Duodenal mucosa (tissue), 2 donors: ENCODE measurements at regions not wholly inside any gene's neighbourhood (a gene's known extent, or its start where the extent isn't known, plus 50 kb on each side); places are given as distances from the start of the nearest gene placed in this dataset.
"Not testable (repeated sequence)": the region's sequence is repeated elsewhere in the genome, so short reads cannot be mapped to it uniquely, and the experiment has no call there.

Experiments
- H3K27ac ChIP-seq: one replicate; pipeline ENCODE4 v1.7.0; 2013; ENCODE audit warnings: low read depth, low read length
- H3K27me3 ChIP-seq, 2 donors: one replicate each; pipeline ENCODE4 v1.7.0; 2013; ENCODE audit warnings: low read length in 2 of 2, control low read depth in 1 of 2; ENCODE audit not compliant: insufficient read depth in 2 of 2, control insufficient read depth in 1 of 2
- H3K36me3 ChIP-seq, 2 donors: one replicate each; pipeline ENCODE4 v1.7.0; 2013; ENCODE audit warnings: low read length in 2 of 2, control low read depth in 1 of 2; ENCODE audit not compliant: insufficient read depth in 2 of 2, control insufficient read depth in 1 of 2
- H3K4me1 ChIP-seq, 2 donors: one replicate each; pipeline ENCODE4 v1.7.0; 2013; ENCODE audit warnings: low read length in 2 of 2, control low read depth in 1 of 2; ENCODE audit not compliant: insufficient read depth in 2 of 2, control insufficient read depth in 1 of 2
- H3K4me3 ChIP-seq, 2 donors: one replicate each; pipeline ENCODE4 v1.7.0; 2013; ENCODE audit warnings: low read length in 2 of 2, low read depth in 1 of 2
- H3K9ac ChIP-seq, 2 donors: one replicate each; pipeline ENCODE4 v1.7.0; 2013; ENCODE audit warnings: low read length in 2 of 2, low read depth in 1 of 2
- H3K9me3 ChIP-seq, 2 donors: one replicate each; pipeline ENCODE4 v1.7.0; 2013; ENCODE audit warnings: low read length in 2 of 2, control low read depth in 1 of 2; ENCODE audit not compliant: control insufficient read depth in 1 of 2

- no peaks in the 10 kb centered on the region for H3K9me3 ChIP-seq
- peak overlapping the region; percentile 39 to 43 for H3K9ac ChIP-seq
- no peaks in the 10 kb centered on the region for H3K36me3 ChIP-seq
- peaks cover 15 to 20% of the 10 kb centered on the region in 2 donors for H3K4me1 ChIP-seq
- no peaks in the 10 kb centered on the region for H3K27me3 ChIP-seq
- H3K4me3 ChIP-seq = no peak overlapping the region
- peak overlapping the region; percentile 70 for H3K27ac ChIP-seq
Measured at GRCh38 chr15:92801774-92802464, 98.2 kb upstream of the CHD2 start.

- H3K27ac ChIP-seq = peak overlapping the region; percentile 69
- no peaks in the 10 kb centered on the region for H3K9me3 ChIP-seq
- H3K27me3 ChIP-seq = no peaks in the 10 kb centered on the region
- peaks cover 12 to 16% of the 10 kb centered on the region in 2 donors for H3K4me1 ChIP-seq
- no peak overlapping the region for H3K9ac ChIP-seq
- H3K36me3 ChIP-seq = no peaks in the 10 kb centered on the region
- no peak overlapping the region for H3K4me3 ChIP-seq
Measured at GRCh38 chr15:92803536-92803851, 96.6 kb upstream of the CHD2 start.

- Histone ChIP-seq H3K9ac (no peak overlapping the region), H3K36me3 (no peaks in the 10 kb centered on the region), H3K4me1 (peaks cover 12 to 16% of the 10 kb centered on the region in 2 donors), H3K9me3 (no peaks in the 10 kb centered on the region), H3K27me3 (no peaks in the 10 kb centered on the region), H3K27ac (peak overlapping the region; percentile 69), H3K4me3 (no peak overlapping the region)
Measured at GRCh38 chr15:92803852-92804609, 96.1 kb upstream of the CHD2 start.

- H3K9ac ChIP-seq, H3K36me3 ChIP-seq, H3K4me3 ChIP-seq, H3K27me3 ChIP-seq, H3K9me3 ChIP-seq: not testable (repeated sequence)
- Histone ChIP-seq H3K4me1 (peaks cover 12 to 16% of the 10 kb centered on the region in 2 donors), H3K27ac (peak overlapping the region; percentile 53)
Measured at GRCh38 chr15:92804610-92804936, 95.6 kb upstream of the CHD2 start.

- Histone ChIP-seq H3K27me3 (no peaks in the 10 kb centered on the region), H3K9ac (no peak overlapping the region), H3K4me1 (peaks cover 15 to 17% of the 10 kb centered on the region in 2 donors), H3K9me3 (no peaks in the 10 kb centered on the region), H3K36me3 (no peaks in the 10 kb centered on the region), H3K27ac (peak overlapping the region; percentile 20), H3K4me3 (no peak overlapping the region)
Measured at GRCh38 chr15:92805080-92805690, 94.9 kb upstream of the CHD2 start.

GRCh38 chr15:92806171-92806570, 94.0 kb upstream of the CHD2 start:
- H3K4me1 ChIP-seq = peaks cover 23 to 25% of the 10 kb centered on the region in 2 donors
- not testable (repeated sequence) for H3K27me3 ChIP-seq, H3K9me3 ChIP-seq, H3K36me3 ChIP-seq, H3K9ac ChIP-seq, H3K4me3 ChIP-seq, H3K27ac ChIP-seq

GRCh38 chr15:92806763-92807162, 93.4 kb upstream of the CHD2 start:
- H3K9ac ChIP-seq = no peak overlapping the region
- peaks cover 17 to 20% of the 10 kb centered on the region in 2 donors for H3K4me1 ChIP-seq
- no peaks in the 10 kb centered on the region for H3K9me3 ChIP-seq
- H3K36me3 ChIP-seq = no peaks in the 10 kb centered on the region
- no peak overlapping the region for H3K27ac ChIP-seq
- no peaks in the 10 kb centered on the region for H3K27me3 ChIP-seq
- H3K4me3 ChIP-seq = no peak overlapping the region

GRCh38 chr15:92807971-92808571, 92.1 kb upstream of the CHD2 start:
- H3K27ac ChIP-seq = peak overlapping the region; percentile 96
- peak overlapping the region; percentile 59 to 74 for H3K4me3 ChIP-seq
- no peaks in the 10 kb centered on the region for H3K36me3 ChIP-seq
- H3K9ac ChIP-seq = peak overlapping the region; percentile 43 to 74
- H3K27me3 ChIP-seq = no peaks in the 10 kb centered on the region
- peaks cover 16 to 18% of the 10 kb centered on the region in 2 donors for H3K4me1 ChIP-seq
- H3K9me3 ChIP-seq = no peaks in the 10 kb centered on the region

GRCh38 chr15:92808598-92809063, 91.5 kb upstream of the CHD2 start:
- H3K27me3 ChIP-seq = no peaks in the 10 kb centered on the region
- H3K9me3 ChIP-seq = no peaks in the 10 kb centered on the region
- no peaks in the 10 kb centered on the region for H3K36me3 ChIP-seq
- peak overlapping the region; percentile 96 for H3K27ac ChIP-seq
- H3K9ac ChIP-seq = peak overlapping the region; percentile 74 to 76
- peaks cover 14 to 16% of the 10 kb centered on the region in 2 donors for H3K4me1 ChIP-seq
- H3K4me3 ChIP-seq = peak overlapping the region; percentile 59 to 74
